GM23338 (cell line): ENCODE measurements at regions not wholly inside any gene's neighbourhood (a gene's known extent, or its start where the extent isn't known, plus 50 kb on each side); places are given as distances from the start of the nearest gene placed in this dataset.

Source experiments
- ATAC-seq: fragments of 200-7000 bp; cut with Tn5 transposase; 3 replicates; pipeline ENCODE4 v1.9.1; 2020
- DNase-seq: peaks from one replicate; pipeline ENCODE4 v3.0.0-alpha.2; 2015; ENCODE audit warnings: low spot score
- H2AFZ ChIP-seq: fragments of 200-600 bp; sonication (generic); 2 replicates; pipeline ENCODE4 v1.8.0; 2016; ENCODE audit warnings: antibody characterized with exemption, mild to moderate bottlenecking, moderate library complexity
- H3F3A ChIP-seq: fragments of 200-600 bp; sonication (generic); replicated peaks from 2 replicates; pipeline ENCODE4 v1.8.0; 2017; ENCODE audit warnings: antibody characterized with exemption, mixed run types, low read depth
- H3K27ac ChIP-seq: fragments of 200-600 bp; sonication (generic); 2 replicates; pipeline ENCODE4 v1.6.1; 2016; ENCODE audit warnings: low read depth
- H3K27me3 ChIP-seq: fragments of 200-600 bp; sonication (generic); 2 replicates; pipeline ENCODE4 v1.8.0; 2016; ENCODE audit warnings: mild to moderate bottlenecking, mixed run types, moderate library complexity; ENCODE audit not compliant: insufficient read depth
- H3K36me3 ChIP-seq: fragments of 200-600 bp; sonication (generic); 2 replicates; pipeline ENCODE4 v1.8.0; 2016; ENCODE audit warnings: mild to moderate bottlenecking; ENCODE audit not compliant: insufficient read depth
- H3K4me1 ChIP-seq: fragments of 200-600 bp; sonication (generic); 2 replicates; pipeline ENCODE4 v1.8.0; 2016; ENCODE audit warnings: mild to moderate bottlenecking, moderate library complexity; ENCODE audit not compliant: insufficient read depth
- H3K4me2 ChIP-seq: fragments of 200-600 bp; sonication (generic); 2 replicates; pipeline ENCODE4 v1.7.1; 2017; ENCODE audit warnings: mixed run types
- H3K4me3 ChIP-seq: fragments of 200-600 bp; sonication (generic); 2 replicates; pipeline ENCODE4 v1.6.1; 2016; ENCODE audit warnings: mixed run types
- H3K79me2 ChIP-seq: fragments of 200-600 bp; sonication (generic); replicated peaks from 2 replicates; pipeline ENCODE4 v1.8.0; 2017; ENCODE audit warnings: mild to moderate bottlenecking; ENCODE audit not compliant: insufficient read depth
- H3K9me2 ChIP-seq: fragments of 200-600 bp; sonication (generic); 2 replicates; pipeline ENCODE4 v1.8.0; 2017; ENCODE audit not compliant: insufficient read depth
- H4K20me1 ChIP-seq: fragments of 200-600 bp; sonication (generic); replicated peaks from 2 replicates; pipeline ENCODE4 v1.8.0; 2017; ENCODE audit warnings: mild to moderate bottlenecking; ENCODE audit not compliant: insufficient read depth
- H3K27ac Mint-ChIP-seq: 2 replicates; pipeline ENCODE4 v1.8.0; 2020; ENCODE audit warnings: inconsistent platforms, mild to moderate bottlenecking, moderate library complexity, mixed read lengths
- H3K27me3 Mint-ChIP-seq: 3 replicates; pipeline ENCODE4 v1.8.0; 2022; ENCODE audit warnings: low read depth, mild to moderate bottlenecking, moderate library complexity, mixed read lengths, inconsistent platforms; ENCODE audit not compliant: insufficient read depth, poor library complexity
- H3K36me3 Mint-ChIP-seq: 3 replicates; pipeline ENCODE4 v1.8.0; 2021; ENCODE audit warnings: low read depth, mild to moderate bottlenecking, inconsistent platforms, moderate library complexity, mixed read lengths
- H3K4me1 Mint-ChIP-seq: 3 replicates; pipeline ENCODE4 v1.8.0; 2020; ENCODE audit warnings: mild to moderate bottlenecking, inconsistent platforms, mixed read lengths
- H3K4me3 Mint-ChIP-seq: 3 replicates; pipeline ENCODE4 v1.8.0; 2021; ENCODE audit warnings: moderate library complexity, mild to moderate bottlenecking, inconsistent platforms, mixed read lengths
- H3K9me3 Mint-ChIP-seq: 3 replicates; pipeline ENCODE4 v1.8.0; 2020; ENCODE audit warnings: moderate library complexity, mild to moderate bottlenecking, inconsistent platforms, mixed read lengths
- CREB1 ChIP-seq: fragments of 250-450 bp; sonication (Bioruptor Pico); IDR thresholded peaks from 2 replicates; pipeline ENCODE4 v1.5.0; 2020; ENCODE audit warnings: low read depth, mild to moderate bottlenecking, moderate library complexity
- EZH2phosphoT487 ChIP-seq: fragments of 200-600 bp; sonication (generic); IDR thresholded peaks from one replicate; pipeline ENCODE4 v1.8.1; 2018; ENCODE audit warnings: antibody characterized with exemption; ENCODE audit not compliant: unreplicated experiment
- JUNB ChIP-seq: IDR thresholded peaks from one replicate; pipeline ENCODE4 v1.6.1; 2016; ENCODE audit warnings: antibody characterized with exemption; ENCODE audit not compliant: unreplicated experiment
- POLR2AphosphoS5 ChIP-seq: IDR thresholded peaks from 2 replicates; pipeline ENCODE4 v1.6.1; 2016; ENCODE audit warnings: antibody characterized with exemption, low read depth
- REST ChIP-seq: IDR thresholded peaks from one replicate; pipeline ENCODE4 v1.6.1; 2018; ENCODE audit warnings: antibody characterized with exemption; ENCODE audit not compliant: unreplicated experiment
- ZNF331 ChIP-seq: fragments of 250-450 bp; sonication (Bioruptor Pico); IDR thresholded peaks from 2 replicates; pipeline ENCODE4 v1.5.0; 2020; ENCODE audit warnings: low read depth, mild to moderate bottlenecking, moderate library complexity
- TF ChIP-seq, protein P1 (sequence below), 2 experiments: fragments of 200-600 bp in 1 of 2; sonication (generic) in 1 of 2; conservative IDR thresholded peaks; 2 replicates each; pipeline versions ENCODE4 v1.5.1 to v1.6.1; 2016 to 2017; ENCODE audit warnings: antibody characterized with exemption in 2 of 2, low read depth in 2 of 2, mild to moderate bottlenecking in 2 of 2, moderate library complexity in 1 of 2
- TF ChIP-seq, protein P2 (sequence below): IDR thresholded peaks from 2 replicates; pipeline ENCODE4 v1.6.1; 2016; ENCODE audit warnings: antibody characterized with exemption
- TF ChIP-seq, protein P3 (sequence below): fragments of 250-450 bp; sonication (Bioruptor Pico); IDR thresholded peaks from 2 replicates; pipeline ENCODE4 v1.5.0; 2020; ENCODE audit warnings: mild to moderate bottlenecking, moderate library complexity

DNA sequence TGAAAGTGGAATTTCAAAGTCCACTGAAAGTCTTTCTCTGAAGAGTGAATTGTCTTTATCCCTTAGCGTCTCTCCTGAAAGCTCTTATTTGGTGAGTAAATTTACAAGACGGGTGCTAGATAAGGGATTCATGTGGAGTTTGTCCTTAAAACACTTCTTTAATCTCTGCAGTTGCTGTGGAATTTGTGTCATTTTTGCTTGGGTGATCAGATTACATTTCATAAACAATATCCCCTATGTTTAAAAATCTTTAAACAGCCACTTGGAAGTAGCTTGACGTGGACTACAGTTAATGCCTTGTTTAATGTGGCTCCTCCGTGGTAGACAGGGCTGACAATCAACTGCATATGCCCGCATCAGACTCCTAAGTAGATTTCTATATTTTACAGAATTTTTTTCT lies 175.4 kb upstream of the ZNF217 start (continued):
- TF ChIP-seq REST (no peak), EZH2phosphoT487 (no peak)
- TF ChIP-seq, protein P1, sequence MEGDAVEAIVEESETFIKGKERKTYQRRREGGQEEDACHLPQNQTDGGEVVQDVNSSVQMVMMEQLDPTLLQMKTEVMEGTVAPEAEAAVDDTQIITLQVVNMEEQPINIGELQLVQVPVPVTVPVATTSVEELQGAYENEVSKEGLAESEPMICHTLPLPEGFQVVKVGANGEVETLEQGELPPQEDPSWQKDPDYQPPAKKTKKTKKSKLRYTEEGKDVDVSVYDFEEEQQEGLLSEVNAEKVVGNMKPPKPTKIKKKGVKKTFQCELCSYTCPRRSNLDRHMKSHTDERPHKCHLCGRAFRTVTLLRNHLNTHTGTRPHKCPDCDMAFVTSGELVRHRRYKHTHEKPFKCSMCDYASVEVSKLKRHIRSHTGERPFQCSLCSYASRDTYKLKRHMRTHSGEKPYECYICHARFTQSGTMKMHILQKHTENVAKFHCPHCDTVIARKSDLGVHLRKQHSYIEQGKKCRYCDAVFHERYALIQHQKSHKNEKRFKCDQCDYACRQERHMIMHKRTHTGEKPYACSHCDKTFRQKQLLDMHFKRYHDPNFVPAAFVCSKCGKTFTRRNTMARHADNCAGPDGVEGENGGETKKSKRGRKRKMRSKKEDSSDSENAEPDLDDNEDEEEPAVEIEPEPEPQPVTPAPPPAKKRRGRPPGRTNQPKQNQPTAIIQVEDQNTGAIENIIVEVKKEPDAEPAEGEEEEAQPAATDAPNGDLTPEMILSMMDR (conservative IDR thresholded peaks at IDR 0.05; ENCODE audit: low read depth in 2 of 2): no peak
- TF ChIP-seq, protein P2, sequence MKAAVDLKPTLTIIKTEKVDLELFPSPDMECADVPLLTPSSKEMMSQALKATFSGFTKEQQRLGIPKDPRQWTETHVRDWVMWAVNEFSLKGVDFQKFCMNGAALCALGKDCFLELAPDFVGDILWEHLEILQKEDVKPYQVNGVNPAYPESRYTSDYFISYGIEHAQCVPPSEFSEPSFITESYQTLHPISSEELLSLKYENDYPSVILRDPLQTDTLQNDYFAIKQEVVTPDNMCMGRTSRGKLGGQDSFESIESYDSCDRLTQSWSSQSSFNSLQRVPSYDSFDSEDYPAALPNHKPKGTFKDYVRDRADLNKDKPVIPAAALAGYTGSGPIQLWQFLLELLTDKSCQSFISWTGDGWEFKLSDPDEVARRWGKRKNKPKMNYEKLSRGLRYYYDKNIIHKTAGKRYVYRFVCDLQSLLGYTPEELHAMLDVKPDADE: no peak

DNA sequence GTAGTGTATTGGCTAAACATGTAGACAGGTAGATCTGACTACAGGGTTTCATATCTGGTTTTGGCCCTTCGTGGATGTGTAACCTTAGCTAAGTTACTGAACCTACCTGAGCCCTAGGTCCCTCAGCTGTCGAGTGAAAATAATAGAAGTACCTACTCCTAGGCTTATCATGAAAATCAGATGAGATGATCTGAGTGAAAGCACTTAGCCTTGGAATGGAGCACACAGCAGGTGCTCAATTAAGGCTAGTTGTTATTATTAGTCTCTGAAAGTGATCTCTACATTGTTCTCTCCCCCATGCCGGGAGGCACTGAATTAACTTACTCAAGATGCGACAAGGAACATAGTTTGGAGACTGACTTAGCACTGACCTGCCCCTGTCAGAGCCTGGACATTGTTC lies 174.7 kb upstream of the ZNF217 start:
- no peaks in the 10 kb centered on the region for H3K9me2 ChIP-seq
- peak overlapping the region; percentile 16; the same call in 1 of the 2 replicates for H3K4me3 ChIP-seq
- H3K36me3 ChIP-seq: no peaks in the 10 kb centered on the region
- ATAC-seq (peak; percentile 81), DNase-seq (peak; percentile 88)
- H3K4me3 Mint-ChIP-seq: peak overlapping the region; percentile 39
- peak overlapping the region; percentile 62 for H3K4me2 ChIP-seq
- peak overlapping the region; percentile 73; the same call in 1 of the 2 replicates for H3K27ac Mint-ChIP-seq
- H2AFZ ChIP-seq: no peak overlapping the region
- peaks cover 31% of the 10 kb centered on the region for H3K4me1 ChIP-seq
- H3K27me3 Mint-ChIP-seq: peaks cover 11% of the 10 kb centered on the region
- H3K9me3 Mint-ChIP-seq: peaks cover 2% of the 10 kb centered on the region; the same call in 1 of the 3 replicates
- no peaks in the 10 kb centered on the region for H3K79me2 ChIP-seq
- H3K36me3 Mint-ChIP-seq: no peaks in the 10 kb centered on the region
- H3F3A ChIP-seq: no peaks in the 10 kb centered on the region
- no peak overlapping the region for H3K27ac ChIP-seq
- peaks cover 37% of the 10 kb centered on the region for H3K4me1 Mint-ChIP-seq
- no peaks in the 10 kb centered on the region for H3K27me3 ChIP-seq
- no peaks in the 10 kb centered on the region for H4K20me1 ChIP-seq
- TF ChIP-seq, protein P1 (conservative IDR thresholded peaks at IDR 0.05; ENCODE audit: low read depth in 2 of 2): no peak
- TF ChIP-seq POLR2AphosphoS5 (no peak), ZNF331 (CRISPR knock-in tag) (no peak), CREB1 (CRISPR knock-in tag) (peak; percentile 37; the same call in 1 of the 2 replicates), JUNB (no peak)
- TF ChIP-seq, protein P3, sequence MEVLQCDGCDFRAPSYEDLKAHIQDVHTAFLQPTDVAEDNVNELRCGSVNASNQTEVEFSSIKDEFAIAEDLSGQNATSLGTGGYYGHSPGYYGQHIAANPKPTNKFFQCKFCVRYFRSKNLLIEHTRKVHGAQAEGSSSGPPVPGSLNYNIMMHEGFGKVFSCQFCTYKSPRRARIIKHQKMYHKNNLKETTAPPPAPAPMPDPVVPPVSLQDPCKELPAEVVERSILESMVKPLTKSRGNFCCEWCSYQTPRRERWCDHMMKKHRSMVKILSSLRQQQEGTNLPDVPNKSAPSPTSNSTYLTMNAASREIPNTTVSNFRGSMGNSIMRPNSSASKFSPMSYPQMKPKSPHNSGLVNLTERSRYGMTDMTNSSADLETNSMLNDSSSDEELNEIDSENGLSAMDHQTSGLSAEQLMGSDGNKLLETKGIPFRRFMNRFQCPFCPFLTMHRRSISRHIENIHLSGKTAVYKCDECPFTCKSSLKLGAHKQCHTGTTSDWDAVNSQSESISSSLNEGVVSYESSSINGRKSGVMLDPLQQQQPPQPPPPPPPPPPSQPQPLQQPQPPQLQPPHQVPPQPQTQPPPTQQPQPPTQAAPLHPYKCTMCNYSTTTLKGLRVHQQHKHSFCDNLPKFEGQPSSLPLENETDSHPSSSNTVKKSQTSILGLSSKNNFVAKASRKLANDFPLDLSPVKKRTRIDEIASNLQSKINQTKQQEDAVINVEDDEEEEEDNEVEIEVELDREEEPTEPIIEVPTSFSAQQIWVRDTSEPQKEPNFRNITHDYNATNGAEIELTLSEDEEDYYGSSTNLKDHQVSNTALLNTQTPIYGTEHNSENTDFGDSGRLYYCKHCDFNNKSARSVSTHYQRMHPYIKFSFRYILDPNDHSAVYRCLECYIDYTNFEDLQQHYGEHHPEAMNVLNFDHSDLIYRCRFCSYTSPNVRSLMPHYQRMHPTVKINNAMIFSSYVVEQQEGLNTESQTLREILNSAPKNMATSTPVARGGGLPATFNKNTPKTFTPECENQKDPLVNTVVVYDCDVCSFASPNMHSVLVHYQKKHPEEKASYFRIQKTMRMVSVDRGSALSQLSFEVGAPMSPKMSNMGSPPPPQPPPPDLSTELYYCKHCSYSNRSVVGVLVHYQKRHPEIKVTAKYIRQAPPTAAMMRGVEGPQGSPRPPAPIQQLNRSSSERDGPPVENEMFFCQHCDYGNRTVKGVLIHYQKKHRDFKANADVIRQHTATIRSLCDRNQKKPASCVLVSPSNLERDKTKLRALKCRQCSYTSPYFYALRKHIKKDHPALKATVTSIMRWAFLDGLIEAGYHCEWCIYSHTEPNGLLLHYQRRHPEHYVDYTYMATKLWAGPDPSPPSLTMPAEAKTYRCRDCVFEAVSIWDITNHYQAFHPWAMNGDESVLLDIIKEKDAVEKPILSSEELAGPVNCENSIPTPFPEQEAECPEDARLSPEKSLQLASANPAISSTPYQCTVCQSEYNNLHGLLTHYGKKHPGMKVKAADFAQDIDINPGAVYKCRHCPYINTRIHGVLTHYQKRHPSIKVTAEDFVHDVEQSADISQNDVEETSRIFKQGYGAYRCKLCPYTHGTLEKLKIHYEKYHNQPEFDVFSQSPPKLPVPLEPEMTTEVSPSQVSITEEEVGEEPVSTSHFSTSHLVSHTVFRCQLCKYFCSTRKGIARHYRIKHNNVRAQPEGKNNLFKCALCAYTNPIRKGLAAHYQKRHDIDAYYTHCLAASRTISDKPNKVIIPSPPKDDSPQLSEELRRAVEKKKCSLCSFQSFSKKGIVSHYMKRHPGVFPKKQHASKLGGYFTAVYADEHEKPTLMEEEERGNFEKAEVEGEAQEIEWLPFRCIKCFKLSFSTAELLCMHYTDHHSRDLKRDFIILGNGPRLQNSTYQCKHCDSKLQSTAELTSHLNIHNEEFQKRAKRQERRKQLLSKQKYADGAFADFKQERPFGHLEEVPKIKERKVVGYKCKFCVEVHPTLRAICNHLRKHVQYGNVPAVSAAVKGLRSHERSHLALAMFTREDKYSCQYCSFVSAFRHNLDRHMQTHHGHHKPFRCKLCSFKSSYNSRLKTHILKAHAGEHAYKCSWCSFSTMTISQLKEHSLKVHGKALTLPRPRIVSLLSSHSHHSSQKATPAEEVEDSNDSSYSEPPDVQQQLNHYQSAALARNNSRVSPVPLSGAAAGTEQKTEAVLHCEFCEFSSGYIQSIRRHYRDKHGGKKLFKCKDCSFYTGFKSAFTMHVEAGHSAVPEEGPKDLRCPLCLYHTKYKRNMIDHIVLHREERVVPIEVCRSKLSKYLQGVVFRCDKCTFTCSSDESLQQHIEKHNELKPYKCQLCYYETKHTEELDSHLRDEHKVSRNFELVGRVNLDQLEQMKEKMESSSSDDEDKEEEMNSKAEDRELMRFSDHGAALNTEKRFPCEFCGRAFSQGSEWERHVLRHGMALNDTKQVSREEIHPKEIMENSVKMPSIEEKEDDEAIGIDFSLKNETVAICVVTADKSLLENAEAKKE (CRISPR knock-in tag): peak; percentile 58
